Activated CD8-positive, alpha-beta T cell treated with anti-CD3 and anti-CD28 coated beads for 36 hours (primary cell): ENCODE measurements at regions not wholly inside any gene's neighbourhood (a gene's known extent, or its start where the extent isn't known, plus 50 kb on each side); places are given as distances from the start of the nearest gene placed in this dataset.

Experiments
- ATAC-seq: fragments of 200-7000 bp; cut with Tn5 transposase; one replicate; pipeline ENCODE4 v1.10.0; 2021; ENCODE audit warnings: mild to moderate bottlenecking, moderate library complexity
- CTCF ChIA-PET: fragments of 350-600 bp; sonication (Branson Sonifier 250); formaldehyde crosslinking; loops from one replicate; lab custom pipeline; 2021; ENCODE audit warnings: antibody characterized with exemption; lab: Charles Lee
- POLR2A ChIA-PET: fragments of 350-600 bp; sonication (Branson Sonifier 250); formaldehyde crosslinking; loops from one replicate; lab custom pipeline; 2021; ENCODE audit warnings: antibody characterized with exemption; lab: Charles Lee
- DNase-seq: peaks from one replicate; pipeline ENCODE4 v3.0.0-alpha.2; 2020
- H3K27ac Mint-ChIP-seq: one replicate; pipeline ENCODE4 v1.8.0; 2021; ENCODE audit warnings: mild to moderate bottlenecking, mixed read lengths
- H3K27me3 Mint-ChIP-seq: one replicate; pipeline ENCODE4 v1.8.0; 2021; ENCODE audit warnings: mixed read lengths
- H3K36me3 Mint-ChIP-seq: one replicate; pipeline ENCODE4 v1.8.0; 2021; ENCODE audit warnings: low read depth, mixed read lengths
- H3K4me1 Mint-ChIP-seq: one replicate; pipeline ENCODE4 v1.8.0; 2021; ENCODE audit warnings: low read depth, mixed read lengths
- H3K4me3 Mint-ChIP-seq: one replicate; pipeline ENCODE4 v1.8.0; 2021; ENCODE audit warnings: mild to moderate bottlenecking, moderate library complexity, mixed read lengths
- H3K9me3 Mint-ChIP-seq: one replicate; pipeline ENCODE4 v1.8.0; 2021; ENCODE audit warnings: mixed read lengths
- intact Hi-C: fragments of 100-400 bp; cut with micrococcal nuclease; formaldehyde crosslinking; loops from one replicate; pipeline ENCODE4 v1.10.0; 2022
- TF ChIP-seq, protein P1 (sequence below): fragments of 200-600 bp; IDR thresholded peaks from one replicate; pipeline ENCODE4 v1.8.0; 2022; ENCODE audit warnings: antibody characterized with exemption, mild to moderate bottlenecking

DNA sequence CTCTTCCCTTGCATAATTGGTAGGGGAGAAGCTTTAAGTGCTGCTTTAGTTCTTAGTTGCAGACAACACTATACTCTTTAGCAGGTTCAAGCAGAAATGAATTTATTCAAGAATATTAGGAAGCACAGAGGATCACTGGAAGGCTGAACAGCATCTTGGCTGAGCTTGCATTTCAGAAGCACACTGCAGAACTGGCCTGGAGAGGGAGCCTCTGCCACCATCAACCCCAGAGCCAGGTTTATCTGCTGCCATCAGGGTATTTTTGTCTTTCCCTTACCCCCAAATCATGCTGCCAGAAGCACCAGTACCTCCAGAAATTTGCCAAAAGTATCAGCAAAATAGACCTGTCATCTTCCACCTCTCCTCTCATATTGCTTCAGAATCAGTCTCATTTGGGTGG is 440.7 kb downstream of the DMAC1 start:
- Mint-ChIP-seq H3K4me1 (no peaks in the 10 kb centered on the region), H3K9me3 (no peaks in the 10 kb centered on the region), H3K36me3 (no peaks in the 10 kb centered on the region), H3K27me3 (peaks cover 22% of the 10 kb centered on the region), H3K27ac (no peak overlapping the region), H3K4me3 (no peak overlapping the region)
- TF ChIP-seq, protein P1, sequence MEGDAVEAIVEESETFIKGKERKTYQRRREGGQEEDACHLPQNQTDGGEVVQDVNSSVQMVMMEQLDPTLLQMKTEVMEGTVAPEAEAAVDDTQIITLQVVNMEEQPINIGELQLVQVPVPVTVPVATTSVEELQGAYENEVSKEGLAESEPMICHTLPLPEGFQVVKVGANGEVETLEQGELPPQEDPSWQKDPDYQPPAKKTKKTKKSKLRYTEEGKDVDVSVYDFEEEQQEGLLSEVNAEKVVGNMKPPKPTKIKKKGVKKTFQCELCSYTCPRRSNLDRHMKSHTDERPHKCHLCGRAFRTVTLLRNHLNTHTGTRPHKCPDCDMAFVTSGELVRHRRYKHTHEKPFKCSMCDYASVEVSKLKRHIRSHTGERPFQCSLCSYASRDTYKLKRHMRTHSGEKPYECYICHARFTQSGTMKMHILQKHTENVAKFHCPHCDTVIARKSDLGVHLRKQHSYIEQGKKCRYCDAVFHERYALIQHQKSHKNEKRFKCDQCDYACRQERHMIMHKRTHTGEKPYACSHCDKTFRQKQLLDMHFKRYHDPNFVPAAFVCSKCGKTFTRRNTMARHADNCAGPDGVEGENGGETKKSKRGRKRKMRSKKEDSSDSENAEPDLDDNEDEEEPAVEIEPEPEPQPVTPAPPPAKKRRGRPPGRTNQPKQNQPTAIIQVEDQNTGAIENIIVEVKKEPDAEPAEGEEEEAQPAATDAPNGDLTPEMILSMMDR = no peak
- ATAC-seq (no peak), DNase-seq (no peak)
- POLR2A ChIA-PET = no interaction called here
- intact Hi-C loops = no loop called here
- CTCF ChIA-PET = no interaction called here

DNA sequence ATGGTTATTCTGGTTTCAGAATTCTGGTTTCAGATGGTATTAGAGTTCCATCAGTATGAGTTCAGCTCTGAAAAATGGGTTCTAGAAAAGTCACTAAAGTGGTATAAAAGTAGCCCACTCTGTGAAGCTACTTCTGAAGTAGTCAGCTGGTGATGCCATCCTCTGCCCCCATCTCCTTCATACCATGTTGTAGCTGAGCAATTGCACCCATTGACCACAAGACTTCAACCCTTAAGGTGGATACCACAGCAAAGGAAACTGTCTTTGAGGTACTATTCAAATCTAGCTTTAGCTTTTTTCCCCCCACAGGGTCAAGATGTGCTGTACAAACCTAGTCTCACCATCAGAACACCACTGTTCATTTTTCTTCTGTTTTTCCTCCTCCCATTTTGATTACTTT is 444.9 kb downstream of the DMAC1 start:
- DNase-seq (no peak), ATAC-seq (no peak)
- H3K27ac Mint-ChIP-seq = no peak overlapping the region
- no peaks in the 10 kb centered on the region for H3K36me3 Mint-ChIP-seq
- no peaks in the 10 kb centered on the region for H3K4me1 Mint-ChIP-seq
- POLR2A ChIA-PET = no interaction called here
- TF ChIP-seq, protein P1 = no peak
- intact Hi-C loops = no loop called here
- CTCF ChIA-PET = no interaction called here
- H3K4me3 Mint-ChIP-seq = no peak overlapping the region
- no peaks in the 10 kb centered on the region for H3K9me3 Mint-ChIP-seq
- H3K27me3 Mint-ChIP-seq = peaks cover 20% of the 10 kb centered on the region

DNA sequence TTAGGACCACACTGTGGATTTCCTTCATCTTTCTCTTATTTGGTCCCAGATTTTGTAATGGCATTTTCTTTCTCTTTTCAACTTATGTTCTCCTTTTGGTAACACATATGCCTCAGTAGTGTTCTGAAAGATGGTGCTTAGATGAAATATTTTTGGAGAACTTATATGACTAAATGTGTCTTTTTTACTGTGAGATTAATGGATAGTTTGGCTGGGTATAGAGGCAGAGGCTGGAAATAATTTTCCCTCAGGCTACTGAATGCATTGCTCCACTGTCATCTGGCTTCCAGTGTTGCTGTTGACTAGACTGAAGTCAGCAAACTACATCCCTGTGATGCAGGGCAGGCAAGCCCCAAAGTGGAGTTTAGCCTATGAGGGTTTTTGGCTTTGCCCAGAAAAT is 450.9 kb downstream of the DMAC1 start:
- Mint-ChIP-seq H3K4me3 (no peak overlapping the region), H3K27me3 (peaks cover 14% of the 10 kb centered on the region), H3K36me3 (no peaks in the 10 kb centered on the region), H3K9me3 (peaks cover 6% of the 10 kb centered on the region), H3K27ac (no peak overlapping the region), H3K4me1 (no peaks in the 10 kb centered on the region)
- DNase-seq (no peak), ATAC-seq (no peak)
- intact Hi-C loops = no loop called here
- TF ChIP-seq, protein P1 = no peak
- CTCF ChIA-PET = no interaction called here
- POLR2A ChIA-PET = no interaction called here

DNA sequence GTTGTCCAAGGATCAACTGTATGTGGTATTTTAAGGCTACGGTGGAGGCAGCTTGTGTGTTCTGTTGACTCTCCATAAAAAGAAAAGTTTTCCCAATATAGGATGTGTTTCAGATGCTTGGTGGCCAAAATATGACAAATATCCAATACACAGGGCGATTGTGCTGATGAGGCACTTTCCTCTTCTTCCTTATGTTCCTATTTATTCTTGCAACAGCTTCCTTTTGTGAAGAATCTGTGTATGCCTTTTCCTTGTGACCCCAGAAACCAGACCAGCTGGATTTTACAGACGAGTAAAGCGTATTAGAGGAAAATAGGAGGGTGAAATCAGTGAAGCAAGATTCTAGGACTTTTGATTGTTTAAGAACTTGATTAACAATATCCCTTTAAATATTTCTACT is 452.0 kb downstream of the DMAC1 start:
- no peak overlapping the region for H3K27ac Mint-ChIP-seq
- H3K4me3 Mint-ChIP-seq = no peak overlapping the region
- intact Hi-C loops = no loop called here
- POLR2A ChIA-PET = interaction anchor here (1.1 kb wide), 1 partner anchor 9 kb away, joined by 3 read pairs; no protein-coding TSS in a partner anchor
- DNase-seq (no peak), ATAC-seq (no peak)
- TF ChIP-seq, protein P1 = no peak
- no peaks in the 10 kb centered on the region for H3K36me3 Mint-ChIP-seq
- H3K9me3 Mint-ChIP-seq = peaks cover 6% of the 10 kb centered on the region
- CTCF ChIA-PET = no interaction called here
- H3K27me3 Mint-ChIP-seq = peaks cover 14% of the 10 kb centered on the region
- H3K4me1 Mint-ChIP-seq = no peaks in the 10 kb centered on the region

DNA sequence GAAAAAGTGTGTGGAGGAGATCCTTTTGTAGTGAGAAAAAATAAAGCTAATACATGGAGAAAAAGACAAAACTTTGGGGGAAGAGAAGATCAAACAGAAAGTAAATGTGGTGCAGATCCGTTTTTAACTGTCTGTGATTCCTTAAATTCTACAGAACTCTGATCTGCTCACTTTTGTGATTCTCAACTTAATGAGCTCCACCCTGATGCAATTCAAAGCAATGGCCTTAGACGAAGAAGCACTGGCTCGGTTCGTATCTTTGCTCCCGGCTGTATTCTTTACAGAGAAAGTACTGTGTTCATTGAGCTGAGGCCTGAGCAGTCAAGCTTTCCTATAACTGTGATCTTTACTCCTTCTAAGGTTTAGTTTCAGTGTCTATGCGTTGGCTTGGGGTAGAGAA is 453.4 kb downstream of the DMAC1 start:
- H3K36me3 Mint-ChIP-seq = no peaks in the 10 kb centered on the region
- TF ChIP-seq, protein P1 = no peak
- no peaks in the 10 kb centered on the region for H3K4me1 Mint-ChIP-seq
- DNase-seq (no peak), ATAC-seq (no peak)
- peaks cover 17% of the 10 kb centered on the region for H3K27me3 Mint-ChIP-seq
- intact Hi-C loops = no loop called here
- H3K4me3 Mint-ChIP-seq = no peak overlapping the region
- H3K9me3 Mint-ChIP-seq = peaks cover 6% of the 10 kb centered on the region
- H3K27ac Mint-ChIP-seq = no peak overlapping the region
- ChIA-PET POLR2A (no interaction called here), CTCF (no interaction called here)
